Activated naive CD8-positive, alpha-beta T cell (primary cell): ENCODE measurements at regions not wholly inside any gene's neighbourhood (a gene's known extent, or its start where the extent isn't known, plus 50 kb on each side); places are given as distances from the start of the nearest gene placed in this dataset.

Experiments
- H3K27ac Mint-ChIP-seq: one replicate; pipeline ENCODE4 v1.8.0; 2021; ENCODE audit warnings: mixed read lengths
- H3K27me3 Mint-ChIP-seq: one replicate; pipeline ENCODE4 v1.8.0; 2021; ENCODE audit warnings: mixed read lengths
- H3K36me3 Mint-ChIP-seq: one replicate; pipeline ENCODE4 v1.8.0; 2021; ENCODE audit warnings: mixed read lengths
- H3K4me1 Mint-ChIP-seq: one replicate; pipeline ENCODE4 v1.8.0; 2021; ENCODE audit warnings: low read depth, mixed read lengths
- H3K4me3 Mint-ChIP-seq: one replicate; pipeline ENCODE4 v1.8.0; 2021; ENCODE audit warnings: mild to moderate bottlenecking, mixed read lengths
- H3K9me3 Mint-ChIP-seq: one replicate; pipeline ENCODE4 v1.8.0; 2021; ENCODE audit warnings: low read depth, mixed read lengths

DNA sequence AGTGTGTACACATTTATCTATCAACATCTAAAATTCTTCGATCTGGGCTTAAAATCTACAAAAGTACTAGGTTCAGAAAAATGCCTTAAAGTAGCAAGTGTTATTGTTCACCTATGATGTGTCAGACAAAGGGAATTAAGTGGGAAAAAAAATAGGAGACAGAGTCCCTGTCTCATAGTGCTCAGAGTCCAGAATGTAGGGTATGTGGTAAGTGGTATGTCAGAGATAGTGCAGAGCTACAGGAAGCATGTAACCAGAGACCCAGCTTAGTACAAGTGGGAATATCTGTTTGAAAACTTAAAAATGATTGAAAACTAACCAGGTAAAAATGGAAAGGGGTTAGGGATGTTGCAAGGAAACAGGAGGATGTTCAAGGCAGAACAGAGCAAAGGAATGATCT is 482.8 kb downstream of the ELAVL2 start:
- H3K4me3 Mint-ChIP-seq = no peak overlapping the region
- no peaks in the 10 kb centered on the region for H3K36me3 Mint-ChIP-seq
- no peaks in the 10 kb centered on the region for H3K4me1 Mint-ChIP-seq
- no peaks in the 10 kb centered on the region for H3K27me3 Mint-ChIP-seq
- peaks cover 20% of the 10 kb centered on the region for H3K9me3 Mint-ChIP-seq
- no peak overlapping the region for H3K27ac Mint-ChIP-seq

DNA sequence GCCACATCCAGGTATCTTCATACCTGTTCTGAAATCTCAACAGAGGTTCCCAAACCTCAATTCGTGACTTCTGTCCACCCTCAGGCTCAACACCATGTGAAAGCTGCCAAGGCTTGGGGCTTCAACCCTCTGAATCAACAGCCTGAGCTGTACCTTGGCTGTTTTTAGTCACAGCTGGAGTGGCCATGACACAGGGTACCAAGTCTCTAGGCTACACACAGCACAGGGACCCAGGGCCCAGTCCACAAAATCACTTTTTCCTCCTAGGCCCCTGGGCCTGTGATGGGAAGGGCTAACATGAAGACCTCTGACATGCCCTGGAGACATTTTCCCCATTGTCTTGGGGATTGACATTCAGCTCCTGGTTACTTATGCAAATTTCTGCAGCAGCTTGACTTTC is 464.9 kb downstream of the ELAVL2 start:
- Mint-ChIP-seq H3K27ac (no peak overlapping the region), H3K36me3 (no peaks in the 10 kb centered on the region), H3K27me3 (no peaks in the 10 kb centered on the region), H3K4me3 (no peak overlapping the region), H3K4me1 (no peaks in the 10 kb centered on the region), H3K9me3 (peaks cover 6% of the 10 kb centered on the region)

DNA sequence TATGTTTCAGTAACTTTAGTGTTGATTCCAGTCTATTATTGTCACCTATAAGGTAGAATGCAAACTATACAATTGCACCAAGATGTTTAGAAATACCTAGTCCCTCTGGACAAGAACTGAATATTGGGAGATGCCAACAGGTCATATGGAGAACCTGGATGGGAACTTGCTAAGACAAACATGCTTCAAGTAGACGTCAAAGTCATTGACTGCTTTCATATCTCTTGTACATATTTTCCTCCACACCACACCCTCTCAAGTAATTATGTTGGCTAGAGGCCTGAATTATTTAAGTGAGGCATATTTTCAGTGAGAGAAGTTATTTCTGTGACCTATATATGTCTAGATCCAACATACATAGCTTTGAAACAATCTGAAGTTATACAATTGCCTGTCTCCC is 453.3 kb downstream of the ELAVL2 start:
- no peaks in the 10 kb centered on the region for H3K4me1 Mint-ChIP-seq
- no peaks in the 10 kb centered on the region for H3K27me3 Mint-ChIP-seq
- H3K4me3 Mint-ChIP-seq = no peak overlapping the region
- no peaks in the 10 kb centered on the region for H3K36me3 Mint-ChIP-seq
- peaks cover 10% of the 10 kb centered on the region for H3K9me3 Mint-ChIP-seq
- H3K27ac Mint-ChIP-seq = no peak overlapping the region

DNA sequence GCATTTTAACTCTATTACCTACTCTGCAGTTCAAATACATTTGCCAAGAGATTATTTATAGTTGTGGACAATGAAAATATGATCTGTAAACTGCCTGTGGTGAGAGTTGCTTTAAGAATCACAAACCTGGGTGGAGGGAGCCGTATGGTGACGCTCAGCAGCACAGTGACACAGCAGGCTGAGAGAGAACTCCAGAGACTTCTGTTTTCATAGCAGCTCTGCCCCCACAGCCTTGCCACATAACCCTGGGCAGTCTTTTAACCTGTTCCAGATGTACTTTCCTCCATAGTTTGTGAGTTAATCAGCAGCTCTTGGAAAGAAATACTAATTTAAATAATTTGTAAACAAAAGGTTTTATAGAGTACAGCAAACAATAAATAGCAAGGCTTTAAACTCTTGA is 450.5 kb downstream of the ELAVL2 start:
- peaks cover 5% of the 10 kb centered on the region for H3K9me3 Mint-ChIP-seq
- H3K27ac Mint-ChIP-seq = no peak overlapping the region

DNA sequence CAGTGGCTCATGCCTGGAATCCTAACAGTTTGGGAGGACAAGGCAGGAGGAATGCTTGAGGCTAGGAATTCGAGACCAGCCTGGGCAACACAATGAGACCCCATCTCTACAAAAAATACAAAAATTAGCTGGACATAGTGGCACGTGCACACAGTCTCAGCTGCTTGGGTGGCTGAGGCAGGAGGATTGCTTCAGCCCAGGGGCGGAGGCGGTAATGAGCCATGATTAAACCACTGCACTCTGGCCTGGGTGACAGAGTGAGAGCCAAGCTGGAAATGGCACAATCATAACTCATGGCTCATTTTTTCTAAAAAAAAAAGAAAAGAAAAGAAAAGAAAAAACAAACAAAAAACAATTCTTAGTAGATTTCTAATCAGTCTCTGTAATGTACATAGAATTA is 446.2 kb downstream of the ELAVL2 start:
- no peak overlapping the region for H3K4me3 Mint-ChIP-seq
- peaks cover 10% of the 10 kb centered on the region for H3K9me3 Mint-ChIP-seq
- no peak overlapping the region for H3K27ac Mint-ChIP-seq
- no peaks in the 10 kb centered on the region for H3K36me3 Mint-ChIP-seq
- no peaks in the 10 kb centered on the region for H3K27me3 Mint-ChIP-seq
- no peaks in the 10 kb centered on the region for H3K4me1 Mint-ChIP-seq

More for the DNA sequence above, 450.5 kb downstream of the ELAVL2 start:
- Mint-ChIP-seq H3K4me1 (no peaks in the 10 kb centered on the region), H3K27me3 (no peaks in the 10 kb centered on the region), H3K36me3 (no peaks in the 10 kb centered on the region), H3K4me3 (no peak overlapping the region)

DNA sequence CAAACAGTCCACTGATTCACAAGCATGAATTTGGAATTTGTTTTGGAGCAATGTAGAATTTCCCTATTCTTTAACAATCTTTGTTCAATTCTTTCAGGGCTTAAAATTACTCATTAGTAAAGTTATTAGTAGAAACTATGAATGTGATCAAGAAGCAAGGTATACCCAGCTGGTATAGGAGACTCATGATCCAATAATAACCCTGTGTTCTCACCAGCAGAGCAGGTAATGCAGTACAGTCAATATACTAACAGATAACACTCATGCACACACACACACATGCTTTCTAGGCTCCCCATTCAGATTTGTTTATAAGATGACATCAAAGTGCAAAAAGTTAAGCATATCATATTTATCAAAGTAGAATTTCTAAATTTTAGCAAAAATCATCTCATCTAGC is 445.2 kb downstream of the ELAVL2 start:
- H3K27ac Mint-ChIP-seq = no peak overlapping the region
- H3K9me3 Mint-ChIP-seq = peaks cover 10% of the 10 kb centered on the region

DNA sequence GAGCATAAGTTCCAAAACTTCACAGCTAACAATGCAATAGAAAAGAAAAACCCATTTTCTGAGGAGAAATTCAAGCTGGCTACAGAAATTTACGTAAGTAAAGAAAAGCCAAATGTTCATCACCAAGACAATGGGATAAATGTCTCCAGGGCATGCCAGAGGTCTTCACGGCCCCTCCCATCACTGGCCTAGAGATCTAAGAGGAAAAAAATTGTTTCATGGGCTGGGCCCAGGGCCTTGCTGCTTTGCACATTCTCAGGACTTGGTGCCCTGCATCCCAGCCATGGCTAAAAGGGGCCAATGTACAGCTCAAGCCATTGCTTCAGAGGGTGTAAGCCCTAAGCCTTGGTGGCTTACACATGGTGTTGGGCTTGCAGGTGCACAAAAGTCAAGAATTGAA is 443.6 kb downstream of the ELAVL2 start:
- H3K9me3 Mint-ChIP-seq = peaks cover 10% of the 10 kb centered on the region
- H3K4me3 Mint-ChIP-seq = no peak overlapping the region
- no peaks in the 10 kb centered on the region for H3K4me1 Mint-ChIP-seq
- no peaks in the 10 kb centered on the region for H3K36me3 Mint-ChIP-seq
- no peaks in the 10 kb centered on the region for H3K27me3 Mint-ChIP-seq
- no peak overlapping the region for H3K27ac Mint-ChIP-seq

More for the DNA sequence above, 445.2 kb downstream of the ELAVL2 start:
- Mint-ChIP-seq H3K36me3 (no peaks in the 10 kb centered on the region), H3K27me3 (no peaks in the 10 kb centered on the region), H3K4me3 (no peak overlapping the region), H3K4me1 (no peaks in the 10 kb centered on the region)

DNA sequence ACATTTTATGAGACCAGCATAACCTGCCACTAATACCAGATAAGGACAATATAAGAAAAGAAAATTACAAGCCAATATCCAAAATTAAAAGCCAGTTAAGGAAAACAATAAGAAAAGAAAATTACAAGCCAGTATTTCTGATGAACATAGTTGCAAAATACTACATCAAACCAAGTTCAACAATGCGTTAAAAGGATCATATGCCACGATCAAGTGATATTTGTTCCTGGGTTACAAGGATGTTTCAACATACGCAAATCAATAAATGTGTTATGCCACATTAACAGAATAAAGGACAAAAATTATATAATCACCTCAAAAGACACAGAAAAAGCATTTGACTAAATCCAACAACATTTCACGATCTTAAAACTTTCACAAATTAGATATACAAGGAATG is 431.9 kb downstream of the ELAVL2 start:
- no peak overlapping the region for H3K27ac Mint-ChIP-seq
- no peaks in the 10 kb centered on the region for H3K36me3 Mint-ChIP-seq
- H3K4me3 Mint-ChIP-seq = no peak overlapping the region

DNA sequence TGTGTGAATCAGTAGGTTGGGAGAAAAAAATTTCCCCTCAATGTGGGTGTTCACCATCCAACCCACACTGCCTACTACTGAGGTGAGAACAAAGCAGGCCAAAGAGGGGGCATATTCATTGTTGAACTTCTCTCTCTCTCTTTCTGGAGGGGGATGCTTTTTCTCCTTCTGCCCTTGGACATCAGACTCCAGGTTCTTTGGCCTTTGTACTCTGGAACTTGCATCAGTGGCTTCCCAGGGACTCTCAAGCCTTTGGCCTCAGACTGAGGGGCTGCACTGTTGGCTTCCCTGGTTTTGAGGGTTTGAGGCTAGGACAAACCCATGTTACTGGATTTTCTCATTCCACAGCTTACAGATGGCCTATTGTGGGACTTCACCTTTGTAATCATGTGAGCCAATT is 417.2 kb downstream of the ELAVL2 start:
- peaks cover 21% of the 10 kb centered on the region for H3K9me3 Mint-ChIP-seq
- H3K4me1 Mint-ChIP-seq = no peaks in the 10 kb centered on the region
- H3K27ac Mint-ChIP-seq = no peak overlapping the region
- no peaks in the 10 kb centered on the region for H3K36me3 Mint-ChIP-seq
- H3K27me3 Mint-ChIP-seq = no peaks in the 10 kb centered on the region
- H3K4me3 Mint-ChIP-seq = no peak overlapping the region

More for the DNA sequence above, 431.9 kb downstream of the ELAVL2 start:
- H3K27me3 Mint-ChIP-seq = no peaks in the 10 kb centered on the region
- H3K4me1 Mint-ChIP-seq = no peaks in the 10 kb centered on the region
- peaks cover 5% of the 10 kb centered on the region for H3K9me3 Mint-ChIP-seq

DNA sequence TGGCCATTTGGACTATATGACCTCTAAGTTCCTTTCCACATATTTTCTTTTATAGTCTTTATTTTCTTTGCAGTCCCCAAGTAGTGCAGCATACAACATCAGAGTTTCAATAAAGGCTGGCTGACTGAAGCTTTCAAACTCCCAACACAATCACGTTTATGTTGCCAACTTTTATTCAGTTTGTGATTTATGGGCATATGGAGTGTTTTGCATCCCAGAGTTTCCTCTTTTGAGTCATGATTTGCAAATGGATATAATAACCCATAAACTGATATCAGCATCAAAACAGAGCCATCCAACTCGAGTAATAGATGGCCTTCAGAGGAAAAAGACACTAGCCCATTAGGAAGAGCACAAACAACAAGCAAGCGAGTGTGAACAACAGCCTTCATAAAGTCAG is 414.0 kb downstream of the ELAVL2 start:
- H3K9me3 Mint-ChIP-seq = peaks cover 17% of the 10 kb centered on the region
- H3K4me3 Mint-ChIP-seq = no peak overlapping the region
- no peaks in the 10 kb centered on the region for H3K4me1 Mint-ChIP-seq
- H3K36me3 Mint-ChIP-seq = no peaks in the 10 kb centered on the region
- no peaks in the 10 kb centered on the region for H3K27me3 Mint-ChIP-seq
- H3K27ac Mint-ChIP-seq = no peak overlapping the region

DNA sequence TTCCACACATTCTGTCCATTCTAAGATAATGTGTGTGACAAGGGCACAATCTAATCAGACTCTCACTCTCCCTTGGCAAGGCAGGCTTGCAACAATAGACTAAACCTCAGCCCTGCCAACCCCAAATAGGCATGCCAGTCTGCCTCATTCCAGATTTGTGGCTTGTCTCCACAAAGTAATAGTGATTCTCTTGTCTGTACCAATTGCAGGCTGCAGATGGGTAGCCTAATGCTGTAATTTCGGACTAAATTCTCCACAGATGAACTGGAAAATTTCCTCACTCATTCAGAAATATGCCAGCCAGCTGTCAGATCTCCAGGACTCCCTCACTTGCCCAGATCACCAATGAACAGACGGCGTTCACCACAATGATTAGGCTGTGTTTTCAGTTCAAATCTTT is 413.6 kb downstream of the ELAVL2 start:
- Mint-ChIP-seq H3K36me3 (no peaks in the 10 kb centered on the region), H3K4me1 (no peaks in the 10 kb centered on the region), H3K9me3 (peaks cover 17% of the 10 kb centered on the region), H3K4me3 (no peak overlapping the region), H3K27me3 (no peaks in the 10 kb centered on the region), H3K27ac (no peak overlapping the region)

DNA sequence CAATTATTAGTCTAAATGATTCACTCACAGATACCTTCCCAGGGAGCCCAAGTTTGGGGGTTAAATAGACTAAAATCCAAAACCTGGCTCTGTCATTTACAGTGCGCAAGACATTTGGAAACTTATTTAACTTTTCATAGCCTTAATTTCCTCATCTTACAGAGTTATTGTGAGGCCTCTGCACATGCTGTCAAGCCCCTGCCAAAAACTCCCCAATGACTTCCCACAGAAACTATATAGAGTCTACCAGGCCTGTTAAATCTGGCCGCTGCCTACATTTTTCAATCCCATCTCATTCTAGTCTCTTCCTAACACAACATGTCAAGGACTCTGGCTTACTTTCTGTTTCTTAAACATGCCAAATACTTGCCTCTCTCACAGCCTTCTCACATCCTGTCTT is 412.5 kb downstream of the ELAVL2 start:
- H3K27ac Mint-ChIP-seq = no peak overlapping the region

DNA sequence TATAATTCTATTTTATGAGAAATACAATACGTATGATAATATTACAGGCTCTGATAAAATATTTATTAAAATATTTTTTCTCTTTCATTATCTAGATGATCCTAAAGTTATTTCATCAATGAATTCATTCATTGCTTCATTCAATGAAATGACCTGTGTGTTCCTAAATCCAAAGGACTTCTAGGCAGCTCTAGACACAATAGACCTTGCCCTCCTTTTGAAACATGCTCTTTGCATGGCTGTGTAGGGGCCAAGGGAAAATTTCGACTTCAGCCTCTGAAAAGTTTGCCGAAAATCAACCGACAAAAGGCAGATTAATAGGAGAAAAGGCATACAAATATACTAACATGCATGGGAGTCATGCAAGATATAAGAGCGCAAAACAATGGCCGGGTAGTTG is 402.0 kb downstream of the ELAVL2 start:
- Mint-ChIP-seq H3K4me3 (no peak overlapping the region), H3K4me1 (no peaks in the 10 kb centered on the region), H3K27me3 (no peaks in the 10 kb centered on the region), H3K36me3 (no peaks in the 10 kb centered on the region), H3K9me3 (peaks cover 4% of the 10 kb centered on the region), H3K27ac (no peak overlapping the region)

More for the DNA sequence above, 412.5 kb downstream of the ELAVL2 start:
- Mint-ChIP-seq H3K27me3 (no peaks in the 10 kb centered on the region), H3K4me3 (no peak overlapping the region), H3K36me3 (no peaks in the 10 kb centered on the region), H3K4me1 (no peaks in the 10 kb centered on the region), H3K9me3 (peaks cover 17% of the 10 kb centered on the region)

DNA sequence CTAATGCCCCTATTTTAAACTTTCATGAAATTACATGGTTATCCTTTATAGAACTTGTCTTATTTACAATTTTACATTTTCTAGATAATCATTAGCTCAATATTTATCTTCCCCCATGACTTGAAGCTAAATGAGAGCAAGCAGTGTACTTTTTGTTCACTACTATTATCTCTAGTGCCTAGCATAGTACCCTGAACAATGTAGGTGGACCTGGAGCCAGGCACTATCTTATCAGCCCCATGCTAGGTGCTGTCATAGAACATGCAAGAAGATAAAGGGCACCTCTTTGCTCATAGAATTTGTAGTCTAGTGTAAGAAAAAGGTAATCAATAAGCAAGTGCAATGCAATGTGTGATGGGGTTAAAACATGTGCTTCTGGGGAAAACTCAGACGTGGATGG is 399.9 kb downstream of the ELAVL2 start:
- no peak overlapping the region for H3K4me3 Mint-ChIP-seq
- H3K36me3 Mint-ChIP-seq = no peaks in the 10 kb centered on the region
- H3K27ac Mint-ChIP-seq = no peak overlapping the region
- H3K4me1 Mint-ChIP-seq = no peaks in the 10 kb centered on the region
- H3K27me3 Mint-ChIP-seq = no peaks in the 10 kb centered on the region
- peaks cover 4% of the 10 kb centered on the region for H3K9me3 Mint-ChIP-seq

DNA sequence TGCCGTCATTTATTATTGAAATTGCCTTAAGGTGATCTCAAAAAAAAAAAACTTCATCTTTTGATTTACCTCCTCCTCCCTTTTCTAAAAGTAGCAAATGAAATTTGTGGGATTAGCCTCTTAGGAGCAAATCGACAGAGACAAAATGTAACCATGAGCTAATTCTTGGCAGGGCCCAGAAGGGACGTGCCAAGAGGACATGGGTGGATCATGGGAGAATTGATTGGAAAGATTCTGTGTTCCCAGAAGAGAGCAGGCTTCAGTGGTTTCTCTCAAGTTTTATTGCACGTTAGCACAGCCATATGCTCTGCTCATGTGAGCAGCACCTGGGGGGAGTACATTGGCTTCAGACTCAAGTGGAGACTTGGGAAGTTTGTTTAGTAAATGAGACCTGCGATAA is 394.6 kb downstream of the ELAVL2 start:
- H3K27me3 Mint-ChIP-seq = no peaks in the 10 kb centered on the region

DNA sequence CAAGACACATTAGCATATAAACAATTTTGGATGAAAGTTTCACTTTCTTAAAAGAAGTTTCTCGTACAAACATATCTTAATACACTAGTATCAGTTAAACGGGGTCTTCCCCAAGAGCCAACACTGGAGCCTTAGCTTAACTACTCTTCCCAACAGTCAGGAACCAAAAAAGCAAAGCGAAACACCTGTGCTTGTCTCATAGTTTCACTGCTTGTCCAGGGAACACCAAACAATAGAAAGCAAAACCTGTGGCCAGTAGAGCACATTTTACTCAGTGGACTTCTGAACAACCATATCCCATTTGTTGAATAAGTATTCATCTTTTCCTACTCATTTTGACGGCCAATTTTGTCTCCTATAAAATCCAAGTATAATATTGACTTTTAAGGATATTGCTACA is 391.4 kb downstream of the ELAVL2 start:
- no peak overlapping the region for H3K4me3 Mint-ChIP-seq
- no peak overlapping the region for H3K27ac Mint-ChIP-seq
- H3K9me3 Mint-ChIP-seq = peaks cover 9% of the 10 kb centered on the region
- no peaks in the 10 kb centered on the region for H3K36me3 Mint-ChIP-seq
- H3K27me3 Mint-ChIP-seq = no peaks in the 10 kb centered on the region
- no peaks in the 10 kb centered on the region for H3K4me1 Mint-ChIP-seq

More for the DNA sequence above, 394.6 kb downstream of the ELAVL2 start:
- Mint-ChIP-seq H3K4me3 (no peak overlapping the region), H3K36me3 (no peaks in the 10 kb centered on the region), H3K4me1 (no peaks in the 10 kb centered on the region), H3K27ac (no peak overlapping the region), H3K9me3 (peaks cover 12% of the 10 kb centered on the region)
